GM12878 (cell line): ENCODE measurements at regions not wholly inside any gene's neighbourhood (a gene's known extent, or its start where the extent isn't known, plus 50 kb on each side); places are given as distances from the start of the nearest gene placed in this dataset.

Experiments used
- ATAC-seq: fragments of 200-7000 bp; cut with Tn5 transposase; 3 replicates; pipeline ENCODE4 v1.9.1; 2020; ENCODE audit warnings: mild to moderate bottlenecking, moderate library complexity
- BruUV-seq: library from RNA; stranded (reverse); fragments of 400-500 nt; replicated peaks from 2 replicates; lab custom pipeline; 2021; lab: Mats Ljungman, UMichigan
- CTCF ChIA-PET: fragments of 300-600 bp; sonication (Branson Sonifier 250); formaldehyde crosslinking; extraction: SDS; loops from one replicate; lab custom pipeline; 2021; ENCODE audit warnings: inconsistent platforms; lab: Yijun Ruan, JAX
- POLR2A ChIA-PET: fragments of 350-600 bp; formaldehyde crosslinking; extraction: SDS; loops from one replicate; lab custom pipeline; 2021; ENCODE audit warnings: inconsistent platforms; lab: Charles Lee
- RAD21 ChIA-PET: fragments of 300-600 bp; sonication (Branson Sonifier 250); formaldehyde crosslinking; loops from one replicate; lab custom pipeline; 2023; ENCODE audit warnings: antibody characterized with exemption; ENCODE audit not compliant: unreplicated experiment; lab: Charles Lee
- SMC1A ChIA-PET: fragments of 300-600 bp; sonication (Branson Sonifier 250); formaldehyde crosslinking; loops from one replicate; lab custom pipeline; 2023; ENCODE audit not compliant: unreplicated experiment, uncharacterized antibody; lab: Charles Lee
- DNase-seq: peaks from one replicate; pipeline ENCODE4 v3.0.0-alpha.2; 2011; ENCODE audit warnings: low read depth, low spot score
- FAIRE-seq: peaks from 3 replicates; lab custom pipeline; 2011; peaks lifted over from hg19 to GRCh38; lab: Jason Lieb, UNC
- H2AFZ ChIP-seq: 2 replicates; pipeline ENCODE4 v1.6.0; 2011; ENCODE audit warnings: low read depth, low read length, control low read depth; ENCODE audit not compliant: control insufficient read depth
- H3K27ac ChIP-seq: 2 replicates; pipeline ENCODE4 v1.5.1; 2011; ENCODE audit warnings: control low read depth; ENCODE audit not compliant: control insufficient read depth, insufficient read depth
- H3K27me3 ChIP-seq, 2 experiments: replicated peaks in 1 of 2; 2 replicates each; pipeline versions ENCODE4 v1.6.0 to v1.6.1; 2011; ENCODE audit warnings: low read length in 1 of 2; ENCODE audit not compliant: control insufficient read depth in 2 of 2, insufficient read depth in 2 of 2
- H3K36me3 ChIP-seq, 2 experiments: 2 replicates each; pipeline ENCODE4 v1.5.1; 2011; ENCODE audit warnings: low read length in 1 of 2; ENCODE audit not compliant: control insufficient read depth in 2 of 2, insufficient read depth in 2 of 2
- H3K4me1 ChIP-seq: 2 replicates; pipeline ENCODE4 v1.6.1; 2011; ENCODE audit warnings: mild to moderate bottlenecking, low read length, moderate library complexity, mixed read lengths; ENCODE audit not compliant: control insufficient read depth, insufficient read depth
- H3K4me2 ChIP-seq: 2 replicates; pipeline ENCODE4 v1.6.0; 2011; ENCODE audit warnings: control low read depth; ENCODE audit not compliant: control insufficient read depth, insufficient read depth
- H3K4me3 ChIP-seq: fragments of 200-600 bp; sonication (generic); 2 replicates; pipeline ENCODE4 v1.5.1; 2016
- H3K79me2 ChIP-seq: 2 replicates; pipeline ENCODE4 v1.6.0; 2011; ENCODE audit warnings: low read length; ENCODE audit not compliant: control insufficient read depth, insufficient read depth
- H3K9ac ChIP-seq: 2 replicates; pipeline ENCODE4 v1.8.0; 2011; ENCODE audit warnings: low read length, control low read depth, mixed read lengths; ENCODE audit not compliant: control insufficient read depth, insufficient read depth
- H3K9me3 ChIP-seq: replicated peaks from 3 replicates; pipeline ENCODE4 v1.5.1; 2011; ENCODE audit warnings: mild to moderate bottlenecking, low read length; ENCODE audit not compliant: control insufficient read depth, insufficient read depth
- H4K20me1 ChIP-seq: 2 replicates; pipeline ENCODE4 v1.6.0; 2011; ENCODE audit not compliant: control insufficient read depth, insufficient read depth
- ATF7 ChIP-seq: fragments of 450-650 bp; IDR thresholded peaks from 2 replicates; pipeline ENCODE4 v1.6.1; 2016; ENCODE audit warnings: low read depth, mild to moderate bottlenecking
- GABPA ChIP-seq: IDR thresholded peaks from 2 replicates; pipeline ENCODE4 v1.6.1; 2014; ENCODE audit warnings: antibody characterized with exemption, low read depth, mild to moderate bottlenecking, inconsistent platforms
- GATAD2B ChIP-seq: fragments of 450-650 bp; conservative IDR thresholded peaks from 2 replicates; pipeline ENCODE4 v1.6.1; 2017; ENCODE audit warnings: low read depth, mild to moderate bottlenecking, moderate library complexity
- IKZF1 ChIP-seq: fragments of 450-650 bp; conservative IDR thresholded peaks from 2 replicates; pipeline ENCODE4 v1.6.1; 2017; ENCODE audit warnings: antibody characterized with exemption, mild to moderate bottlenecking
- SIN3A ChIP-seq: IDR thresholded peaks from 2 replicates; pipeline ENCODE4 v1.6.1; 2012; ENCODE audit warnings: low read depth, low read length, improper control_type of control experiment
- SMAD5 ChIP-seq: IDR thresholded peaks from 2 replicates; pipeline ENCODE4 v1.6.1; 2016; ENCODE audit warnings: antibody characterized with exemption, low read depth
- SREBF2 ChIP-seq: IDR thresholded peaks from 2 replicates; pipeline ENCODE4 v1.6.1; 2012; ENCODE audit warnings: mild to moderate bottlenecking, low read length
- STAT1 ChIP-seq: fragments of 450-650 bp; conservative IDR thresholded peaks from 2 replicates; pipeline ENCODE4 v1.6.1; 2014; ENCODE audit warnings: antibody characterized with exemption, mild to moderate bottlenecking
- ZNF24 ChIP-seq: fragments of 450-650 bp; IDR thresholded peaks from 2 replicates; pipeline ENCODE4 v1.6.1; 2017; ENCODE audit warnings: antibody characterized with exemption, mild to moderate bottlenecking
- WGBS: methylation state at CpG from one replicate; pipeline ENCODE4 v1.1.6; 2016; ENCODE audit warnings: low lambda C conversion rate; ENCODE audit not compliant: insufficient replicate concordance, insufficient coverage; ENCODE audit errors: missing lambda C conversion rate; 5-methylcytosine and 5-hydroxymethylcytosine counted together
- in situ Hi-C: fragments of 300-500 bp; cut with MboI; formaldehyde crosslinking; loops from 9 replicates; pipeline ENCODE4 v1.14.3; 2018; ENCODE audit warnings: mixed read lengths
- intact Hi-C: fragments of 100-400 bp; cut with micrococcal nuclease; formaldehyde crosslinking; loops from one replicate; pipeline ENCODE4 v1.14.2; 2022; ENCODE audit not compliant: unreplicated experiment
- TF ChIP-seq, protein P1 (sequence below): IDR thresholded peaks from 2 replicates; pipeline ENCODE4 v1.6.1; 2012; ENCODE audit warnings: low read depth, low read length, improper control_type of control experiment
- TF ChIP-seq, protein P2 (sequence below): fragments of 450-650 bp; conservative IDR thresholded peaks from 2 replicates; pipeline ENCODE4 v1.6.1; 2017; ENCODE audit warnings: mild to moderate bottlenecking, moderate library complexity
- TF ChIP-seq, protein P3 (sequence below): fragments of 450-650 bp; IDR thresholded peaks from 2 replicates; pipeline ENCODE4 v1.6.1; 2016; ENCODE audit warnings: mild to moderate bottlenecking

DNA sequence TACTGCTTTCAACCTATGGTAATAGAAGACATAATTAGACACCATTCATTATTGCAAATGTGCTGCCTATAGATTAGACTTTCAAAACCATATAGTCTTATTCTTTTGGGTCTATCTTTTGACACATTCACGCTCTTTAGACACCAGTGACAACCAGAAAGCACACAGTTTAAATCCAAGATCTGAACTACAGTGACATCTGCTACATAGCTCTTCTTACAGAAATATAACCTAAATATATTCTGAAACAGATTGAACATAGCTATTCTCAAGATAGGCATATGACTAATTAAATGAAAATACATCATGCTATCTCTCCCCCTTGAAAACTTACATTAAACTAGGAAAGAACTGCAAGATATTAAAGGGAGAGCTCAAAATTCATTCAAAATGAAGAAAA is 514.2 kb upstream of the SLITRK6 start:
- Histone ChIP-seq H3K4me3 (no peak overlapping the region), H4K20me1 (no peaks in the 10 kb centered on the region), H3K4me2 (no peak overlapping the region), H3K79me2 (no peaks in the 10 kb centered on the region), H3K9me3 (no peaks in the 10 kb centered on the region), H3K27me3 (no peaks in the 10 kb centered on the region), H3K9ac (no peak overlapping the region), H3K36me3 (no peaks in the 10 kb centered on the region), H3K27ac (no peak overlapping the region)
- 0% methylated on average over 1 of the region's 1 CpG for WGBS
- ChIA-PET CTCF (interaction anchor here (1.1 kb wide), 1 partner anchor 14 kb away, joined by 3 read pairs; no protein-coding TSS in a partner anchor), RAD21 (no interaction called here)
- intact Hi-C loops = no loop called here
- TF ChIP-seq, protein P1, sequence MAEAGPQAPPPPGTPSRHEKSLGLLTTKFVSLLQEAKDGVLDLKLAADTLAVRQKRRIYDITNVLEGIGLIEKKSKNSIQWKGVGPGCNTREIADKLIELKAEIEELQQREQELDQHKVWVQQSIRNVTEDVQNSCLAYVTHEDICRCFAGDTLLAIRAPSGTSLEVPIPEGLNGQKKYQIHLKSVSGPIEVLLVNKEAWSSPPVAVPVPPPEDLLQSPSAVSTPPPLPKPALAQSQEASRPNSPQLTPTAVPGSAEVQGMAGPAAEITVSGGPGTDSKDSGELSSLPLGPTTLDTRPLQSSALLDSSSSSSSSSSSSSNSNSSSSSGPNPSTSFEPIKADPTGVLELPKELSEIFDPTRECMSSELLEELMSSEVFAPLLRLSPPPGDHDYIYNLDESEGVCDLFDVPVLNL = no peak
- TF ChIP-seq IKZF1 = no peak
- TF ChIP-seq, all 136 proteins: peak for 0
- no peak for FAIRE-seq
- BruUV-seq = no TSS peak
- in situ Hi-C loops = no loop called here
- ATAC-seq = no peak
- DNase-seq = no peak
- POLR2A ChIA-PET = no interaction called here
- no peaks in the 10 kb centered on the region for H3K4me1 ChIP-seq
- H2AFZ ChIP-seq = no peak overlapping the region
- SMC1A ChIA-PET = interaction anchor here (0.6 to 0.8 kb wide), 2 partner anchors 17 to 29 kb away, joined by 3 read pairs; no protein-coding TSS in a partner anchor

DNA sequence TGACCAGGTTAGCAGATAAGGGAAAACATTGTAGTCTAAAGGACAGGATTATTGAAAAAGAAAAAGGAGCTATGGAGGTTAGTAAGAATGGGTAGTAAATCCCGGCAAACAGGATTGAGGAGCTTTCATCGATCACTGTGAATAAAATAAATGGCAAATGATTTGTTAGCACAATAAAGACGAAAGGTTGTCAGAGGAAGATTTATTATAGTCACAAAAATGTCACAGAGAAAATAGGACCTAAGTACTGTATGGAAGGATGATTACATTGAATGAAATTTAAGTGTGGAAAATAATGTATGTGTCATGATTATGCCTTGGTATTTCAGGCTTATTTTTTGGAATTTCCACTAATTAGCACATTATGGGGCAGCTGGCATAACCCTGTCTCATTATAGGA is 519.2 kb upstream of the SLITRK6 start:
- Histone ChIP-seq H3K27me3 (no peaks in the 10 kb centered on the region), H4K20me1 (no peaks in the 10 kb centered on the region), H3K9ac (no peak overlapping the region), H3K79me2 (no peaks in the 10 kb centered on the region), H3K36me3 (no peaks in the 10 kb centered on the region), H3K4me3 (no peak overlapping the region), H3K4me1 (no peaks in the 10 kb centered on the region), H3K9me3 (no peaks in the 10 kb centered on the region), H3K27ac (no peak overlapping the region), H3K4me2 (no peak overlapping the region), H2AFZ (no peak overlapping the region)
- WGBS = 50% methylated on average over 3 of the region's 3 CpGs
- ChIA-PET RAD21 (no interaction called here), SMC1A (interaction anchor here (0.7 to 1.1 kb wide), 2 partner anchors 8 to 12 kb away, joined by 3 read pairs; no protein-coding TSS in a partner anchor), CTCF (interaction anchor here (0.9 kb wide), 1 partner anchor 11 kb away, joined by 3 read pairs; no protein-coding TSS in a partner anchor), POLR2A (no interaction called here)
- in situ Hi-C loops (no loop called here), intact Hi-C loops (no loop called here)
- no TSS peak for BruUV-seq
- FAIRE-seq = no peak
- ATAC-seq = no peak
- TF ChIP-seq STAT1 (no peak), GABPA (no peak), ZNF24 (no peak), SIN3A (no peak), GATAD2B (no peak), SREBF2 (no peak), ATF7 (no peak), SMAD5 (no peak)
- TF ChIP-seq, protein P2, sequence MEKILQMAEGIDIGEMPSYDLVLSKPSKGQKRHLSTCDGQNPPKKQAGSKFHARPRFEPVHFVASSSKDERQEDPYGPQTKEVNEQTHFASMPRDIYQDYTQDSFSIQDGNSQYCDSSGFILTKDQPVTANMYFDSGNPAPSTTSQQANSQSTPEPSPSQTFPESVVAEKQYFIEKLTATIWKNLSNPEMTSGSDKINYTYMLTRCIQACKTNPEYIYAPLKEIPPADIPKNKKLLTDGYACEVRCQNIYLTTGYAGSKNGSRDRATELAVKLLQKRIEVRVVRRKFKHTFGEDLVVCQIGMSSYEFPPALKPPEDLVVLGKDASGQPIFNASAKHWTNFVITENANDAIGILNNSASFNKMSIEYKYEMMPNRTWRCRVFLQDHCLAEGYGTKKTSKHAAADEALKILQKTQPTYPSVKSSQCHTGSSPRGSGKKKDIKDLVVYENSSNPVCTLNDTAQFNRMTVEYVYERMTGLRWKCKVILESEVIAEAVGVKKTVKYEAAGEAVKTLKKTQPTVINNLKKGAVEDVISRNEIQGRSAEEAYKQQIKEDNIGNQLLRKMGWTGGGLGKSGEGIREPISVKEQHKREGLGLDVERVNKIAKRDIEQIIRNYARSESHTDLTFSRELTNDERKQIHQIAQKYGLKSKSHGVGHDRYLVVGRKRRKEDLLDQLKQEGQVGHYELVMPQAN = no peak
- TF ChIP-seq, protein P3, sequence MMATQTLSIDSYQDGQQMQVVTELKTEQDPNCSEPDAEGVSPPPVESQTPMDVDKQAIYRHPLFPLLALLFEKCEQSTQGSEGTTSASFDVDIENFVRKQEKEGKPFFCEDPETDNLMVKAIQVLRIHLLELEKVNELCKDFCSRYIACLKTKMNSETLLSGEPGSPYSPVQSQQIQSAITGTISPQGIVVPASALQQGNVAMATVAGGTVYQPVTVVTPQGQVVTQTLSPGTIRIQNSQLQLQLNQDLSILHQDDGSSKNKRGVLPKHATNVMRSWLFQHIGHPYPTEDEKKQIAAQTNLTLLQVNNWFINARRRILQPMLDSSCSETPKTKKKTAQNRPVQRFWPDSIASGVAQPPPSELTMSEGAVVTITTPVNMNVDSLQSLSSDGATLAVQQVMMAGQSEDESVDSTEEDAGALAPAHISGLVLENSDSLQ = no peak
- DNase-seq = no peak
